HepG2 (cell line): ENCODE measurements at regions not wholly inside any gene's neighbourhood (a gene's known extent, or its start where the extent isn't known, plus 50 kb on each side); places are given as distances from the start of the nearest gene placed in this dataset.

ENCODE experiments used
- ATAC-seq: fragments of 200-7000 bp; cut with Tn5 transposase; 3 replicates; pipeline ENCODE4 v1.9.1; 2020; ENCODE audit warnings: mild to moderate bottlenecking, moderate library complexity
- BruUV-seq: library from RNA; stranded (reverse); fragments of 400-500 nt; replicated peaks from 2 replicates; lab custom pipeline; 2021; lab: Mats Ljungman, UMichigan
- CTCF ChIA-PET: fragments of 300-600 bp; formaldehyde crosslinking; extraction: SDS; loops from one replicate; lab custom pipeline; 2021; ENCODE audit warnings: low total read pairs, inconsistent platforms, low intra/inter-chr PET ratio; lab: Yijun Ruan, JAX
- POLR2A ChIA-PET: fragments of 350-600 bp; sonication (Branson Sonifier 250); formaldehyde crosslinking; loops from one replicate; lab custom pipeline; 2020; ENCODE audit warnings: antibody characterized with exemption, inconsistent platforms; lab: Yijun Ruan, JAX
- DNase-seq: peaks from one replicate; pipeline ENCODE4 v3.0.0-alpha.2; 2015; ENCODE audit warnings: low spot score
- FAIRE-seq: peaks from 3 replicates; lab custom pipeline; 2011; peaks lifted over from hg19 to GRCh38; lab: Jason Lieb, UNC
- H2AFZ ChIP-seq: one replicate; pipeline ENCODE4 v1.6.1; 2011; ENCODE audit warnings: low read length, inconsistent platforms
- H3K27ac ChIP-seq: fragments of 300-600 bp; 3 replicates; pipeline ENCODE4 v1.8.0; 2011; ENCODE audit warnings: mixed run types, mild to moderate bottlenecking, mixed read lengths, low read length, inconsistent platforms; ENCODE audit not compliant: insufficient read depth; ENCODE audit errors: extremely low read length
- H3K27me3 ChIP-seq, 2 experiments: fragments of 200-600 bp in 1 of 2; 2 replicates in 1 of 2; 3 replicates in 1 of 2; pipeline versions ENCODE4 v1.6.0 to v1.8.0; 2011; ENCODE audit warnings: low read length in 2 of 2, mild to moderate bottlenecking in 2 of 2, moderate library complexity in 2 of 2, inconsistent platforms in 1 of 2; ENCODE audit not compliant: insufficient read depth in 2 of 2, control insufficient read depth in 1 of 2
- H3K36me3 ChIP-seq, 2 experiments: fragments of 200-600 bp in 1 of 2; replicated peaks in 1 of 2; 2 replicates in 1 of 2; 3 replicates in 1 of 2; pipeline versions ENCODE4 v1.5.1 to v1.8.0; 2011; ENCODE audit warnings: low read length in 2 of 2, inconsistent platforms in 1 of 2; ENCODE audit not compliant: insufficient read depth in 2 of 2, control insufficient read depth in 1 of 2
- H3K4me1 ChIP-seq: 2 replicates; pipeline ENCODE4 v1.5.1; 2012; ENCODE audit warnings: low read length, inconsistent platforms; ENCODE audit not compliant: insufficient read depth
- H3K4me2 ChIP-seq: 2 replicates; pipeline ENCODE4 v1.6.0; 2011; ENCODE audit warnings: low read depth, low read length, inconsistent platforms
- H3K4me3 ChIP-seq, 3 experiments: fragments of 200-600 bp in 1 of 3; sonication (generic), shearing (Covaris generic) in 1 of 3; replicated peaks in 1 of 3; 2 replicates each; pipeline ENCODE4 v1.5.1; 2011 to 2016; ENCODE audit warnings: low read length in 3 of 3, inconsistent platforms in 2 of 3, low read depth in 2 of 3, mild to moderate bottlenecking in 2 of 3, control low read depth in 1 of 3, mixed read lengths in 1 of 3; ENCODE audit not compliant: insufficient read depth in 1 of 3
- H3K79me2 ChIP-seq: one replicate; pipeline ENCODE4 v1.6.1; 2011; ENCODE audit warnings: low read length, inconsistent platforms; ENCODE audit not compliant: insufficient read depth
- H3K9ac ChIP-seq: 2 replicates; pipeline ENCODE4 v1.6.0; 2011; ENCODE audit warnings: mild to moderate bottlenecking, low read depth, low read length, inconsistent platforms; ENCODE audit not compliant: insufficient read depth
- H3K9me3 ChIP-seq: 2 replicates; pipeline ENCODE4 v1.5.1; 2012; ENCODE audit warnings: mild to moderate bottlenecking, low read length
- H4K20me1 ChIP-seq: 2 replicates; pipeline ENCODE4 v1.6.0; 2011; ENCODE audit warnings: inconsistent platforms, mild to moderate bottlenecking, low read length, moderate library complexity; ENCODE audit not compliant: insufficient read depth
- ARID3A ChIP-seq: IDR thresholded peaks from 2 replicates; pipeline ENCODE4 v1.6.1; 2012; ENCODE audit warnings: low read depth, low read length, improper control_type of control experiment
- CEBPB ChIP-seq: IDR thresholded peaks from 2 replicates; pipeline ENCODE4 v1.6.1; 2011; ENCODE audit warnings: low read depth, low read length, improper control_type of control experiment, borderline replicate concordance
- E2F5 ChIP-seq: sonication (generic); formaldehyde crosslinking; conservative IDR thresholded peaks from 2 replicates; pipeline ENCODE4 v1.4.0; 2020; ENCODE audit warnings: missing genetic modification reagents
- KMT2B ChIP-seq: IDR thresholded peaks from 2 replicates; pipeline ENCODE4 v1.6.1; 2016; ENCODE audit warnings: missing genetic modification reagents, missing compliant biosample characterization
- NR3C1 ChIP-seq: sonication (generic); formaldehyde crosslinking; IDR thresholded peaks from 2 replicates; pipeline ENCODE4 v1.4.0; 2020; ENCODE audit warnings: missing genetic modification reagents
- PHF5A ChIP-seq: IDR thresholded peaks from one replicate; pipeline ENCODE4 v1.6.1; 2018; ENCODE audit warnings: low read depth, missing genetic modification reagents; ENCODE audit not compliant: unreplicated experiment
- TOE1 ChIP-seq: sonication (generic); formaldehyde crosslinking; IDR thresholded peaks from 2 replicates; pipeline ENCODE4 v1.4.0; 2020; ENCODE audit warnings: mild to moderate bottlenecking, missing genetic modification reagents
- ZEB1 ChIP-seq: IDR thresholded peaks from 2 replicates; pipeline ENCODE4 v1.6.1; 2012; ENCODE audit warnings: mild to moderate bottlenecking, low read depth, inconsistent platforms; ENCODE audit not compliant: insufficient replicate concordance
- ZFAT ChIP-seq: sonication (generic); formaldehyde crosslinking; conservative IDR thresholded peaks from 2 replicates; pipeline ENCODE4 v1.8.1; 2023; ENCODE audit warnings: missing genetic modification reagents, inconsistent platforms
- ZFP1 ChIP-seq: IDR thresholded peaks from 2 replicates; pipeline ENCODE4 v1.6.1; 2016
- ZNF232 ChIP-seq: sonication (generic); formaldehyde crosslinking; IDR thresholded peaks from 2 replicates; pipeline ENCODE4 v1.4.0; 2020; ENCODE audit warnings: missing genetic modification reagents, borderline replicate concordance
- ZNF326 ChIP-seq: sonication (generic); formaldehyde crosslinking; IDR thresholded peaks from 2 replicates; pipeline ENCODE4 v1.4.0; 2020; ENCODE audit warnings: missing genetic modification reagents, borderline replicate concordance
- ZNF652 ChIP-seq: IDR thresholded peaks from 2 replicates; pipeline ENCODE4 v1.6.1; 2016; ENCODE audit warnings: low read depth, borderline replicate concordance
- ZNF703 ChIP-seq: sonication (generic); formaldehyde crosslinking; IDR thresholded peaks from 2 replicates; pipeline ENCODE4 v1.5.1; 2020; ENCODE audit warnings: missing genetic modification reagents, mild to moderate bottlenecking, moderate library complexity, borderline replicate concordance
- ZNF761 ChIP-seq: sonication (generic); formaldehyde crosslinking; conservative IDR thresholded peaks from 2 replicates; pipeline ENCODE4 v1.4.0; 2020; ENCODE audit warnings: mild to moderate bottlenecking, missing genetic modification reagents
- ZNF839 ChIP-seq: sonication (generic); formaldehyde crosslinking; IDR thresholded peaks from 2 replicates; pipeline ENCODE4 v1.4.0; 2020; ENCODE audit warnings: missing genetic modification reagents, mild to moderate bottlenecking, borderline replicate concordance
- in situ Hi-C: cut with HindIII; loops from 2 replicates; pipeline ENCODE4 v1.10.0; 2017; ENCODE audit warnings: low pct_unique_long_range_greater_than_20kb; ENCODE audit not compliant: extremely low pct_ligation_motif_present
- intact Hi-C: fragments of 100-400 bp; cut with micrococcal nuclease; formaldehyde crosslinking; loops from one replicate; pipeline ENCODE4 v1.10.0; 2022; ENCODE audit not compliant: unreplicated experiment
- TF ChIP-seq, protein P1 (sequence below): sonication (generic); formaldehyde crosslinking; IDR thresholded peaks from 2 replicates; pipeline ENCODE4 v1.8.1; 2023; ENCODE audit warnings: missing genetic modification reagents, inconsistent platforms, borderline replicate concordance
- TF ChIP-seq, protein P2 (sequence below): sonication (generic); formaldehyde crosslinking; IDR thresholded peaks from 2 replicates; pipeline ENCODE4 v1.4.0; 2020; ENCODE audit warnings: missing genetic modification reagents

- Histone ChIP-seq H3K9me3 (peaks cover 83% of the 10 kb centered on the region), H3K79me2 (no peaks in the 10 kb centered on the region), H4K20me1 (no peaks in the 10 kb centered on the region), H2AFZ (no peak overlapping the region), H3K4me2 (no peak overlapping the region), H3K4me3 (no peak overlapping the region), H3K27ac (no peak overlapping the region), H3K27me3 (no peaks in the 10 kb centered on the region), H3K9ac (no peak overlapping the region), H3K4me1 (no peaks in the 10 kb centered on the region), H3K36me3 (no peaks in the 10 kb centered on the region)
- FAIRE-seq, result no peak
- ATAC-seq, result no peak
- intact Hi-C loops (no loop called here), in situ Hi-C loops (no loop called here)
- BruUV-seq, result no TSS peak
- CTCF ChIA-PET, result no interaction called here
- POLR2A ChIA-PET, result no interaction called here
- no peak for DNase-seq
- TF ChIP-seq ARID3A, result no peak
- TF ChIP-seq NR3C1 (CRISPR knock-in tag), result no peak
- TF ChIP-seq, protein P1, sequence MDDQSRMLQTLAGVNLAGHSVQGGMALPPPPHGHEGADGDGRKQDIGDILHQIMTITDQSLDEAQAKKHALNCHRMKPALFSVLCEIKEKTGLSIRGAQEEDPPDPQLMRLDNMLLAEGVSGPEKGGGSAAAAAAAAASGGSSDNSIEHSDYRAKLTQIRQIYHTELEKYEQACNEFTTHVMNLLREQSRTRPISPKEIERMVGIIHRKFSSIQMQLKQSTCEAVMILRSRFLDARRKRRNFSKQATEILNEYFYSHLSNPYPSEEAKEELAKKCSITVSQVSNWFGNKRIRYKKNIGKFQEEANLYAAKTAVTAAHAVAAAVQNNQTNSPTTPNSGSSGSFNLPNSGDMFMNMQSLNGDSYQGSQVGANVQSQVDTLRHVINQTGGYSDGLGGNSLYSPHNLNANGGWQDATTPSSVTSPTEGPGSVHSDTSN (CRISPR knock-in tag), result no peak
- no peak for TF ChIP-seq E2F5
- no peak for TF ChIP-seq ZFP1
- TF ChIP-seq KMT2B (CRISPR knock-in tag), result no peak
- no peak for TF ChIP-seq ZNF761 (CRISPR knock-in tag)
- no peak for TF ChIP-seq ZEB1
- no peak for TF ChIP-seq ZNF326 (CRISPR knock-in tag)
- TF ChIP-seq ZNF703 (CRISPR knock-in tag), result no peak
- TF ChIP-seq ZNF652 (CRISPR knock-in tag), result no peak
- no peak for TF ChIP-seq PHF5A (CRISPR knock-in tag)
- no peak for TF ChIP-seq TOE1 (CRISPR knock-in tag)
- no peak for TF ChIP-seq CEBPB
- no peak for TF ChIP-seq ZNF839 (CRISPR knock-in tag)
- TF ChIP-seq, protein P2, sequence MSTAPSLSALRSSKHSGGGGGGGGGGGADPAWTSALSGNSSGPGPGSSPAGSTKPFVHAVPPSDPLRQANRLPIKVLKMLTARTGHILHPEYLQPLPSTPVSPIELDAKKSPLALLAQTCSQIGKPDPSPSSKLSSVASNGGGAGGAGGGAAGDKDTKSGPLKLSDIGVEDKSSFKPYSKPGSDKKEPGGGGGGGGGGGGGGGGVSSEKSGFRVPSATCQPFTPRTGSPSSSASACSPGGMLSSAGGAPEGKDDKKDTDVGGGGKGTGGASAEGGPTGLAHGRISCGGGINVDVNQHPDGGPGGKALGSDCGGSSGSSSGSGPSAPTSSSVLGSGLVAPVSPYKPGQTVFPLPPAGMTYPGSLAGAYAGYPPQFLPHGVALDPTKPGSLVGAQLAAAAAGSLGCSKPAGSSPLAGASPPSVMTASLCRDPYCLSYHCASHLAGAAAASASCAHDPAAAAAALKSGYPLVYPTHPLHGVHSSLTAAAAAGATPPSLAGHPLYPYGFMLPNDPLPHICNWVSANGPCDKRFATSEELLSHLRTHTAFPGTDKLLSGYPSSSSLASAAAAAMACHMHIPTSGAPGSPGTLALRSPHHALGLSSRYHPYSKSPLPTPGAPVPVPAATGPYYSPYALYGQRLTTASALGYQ, result no peak
- no peak for TF ChIP-seq ZFAT (CRISPR knock-in tag)
- TF ChIP-seq ZNF232, result no peak
These were observed 422.1 kb upstream of the SETBP1 start for GRCh38 chr18:44258576-44258975.
